ENCODE measurements at regions not wholly inside any gene's neighbourhood (a gene's known extent, or its start where the extent isn't known, plus 50 kb on each side); places are given as distances from the start of the nearest gene placed in this dataset.

DNA sequence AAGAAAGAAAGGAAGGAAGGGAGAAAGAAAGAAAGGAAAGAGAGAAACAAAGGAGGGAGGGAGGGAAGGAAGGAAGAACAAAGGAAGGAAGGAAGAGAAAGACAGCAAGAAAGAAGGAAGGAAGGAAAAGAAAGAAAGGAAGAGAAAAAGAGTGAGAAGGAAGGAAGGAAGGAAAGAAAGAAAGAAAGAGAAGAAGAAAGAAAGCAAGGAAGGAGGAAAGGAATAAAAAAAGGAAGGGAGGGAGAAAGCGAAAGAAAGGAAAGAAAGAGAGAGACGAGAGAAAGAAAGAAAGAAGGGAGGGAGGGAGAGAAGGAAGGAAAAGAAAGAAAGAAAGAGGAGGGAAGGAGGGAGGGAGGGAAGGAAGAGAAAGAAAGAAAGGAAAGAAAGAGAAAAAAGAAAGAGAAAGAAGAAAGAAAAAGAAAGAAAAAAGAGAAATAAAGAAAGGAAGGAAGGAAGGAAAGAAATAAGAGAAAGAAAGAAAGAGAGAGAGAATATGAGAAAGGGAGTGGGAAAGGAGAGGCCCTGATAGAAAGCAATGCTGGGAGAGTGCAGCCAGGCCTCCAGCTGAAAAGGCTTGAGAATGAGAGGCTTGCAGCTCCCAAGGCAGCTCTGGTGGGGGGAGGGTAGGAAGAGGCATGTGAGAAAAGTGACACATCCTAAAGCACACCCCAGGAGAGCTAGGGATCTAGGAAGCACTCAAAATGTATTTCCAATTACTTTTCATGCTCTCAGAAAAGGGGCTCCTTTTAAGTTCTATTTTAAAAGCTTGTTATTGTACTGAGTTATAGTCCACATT is 134.0 kb upstream of the ZIC3 start:
- TF ChIP-seq, protein P1, sequence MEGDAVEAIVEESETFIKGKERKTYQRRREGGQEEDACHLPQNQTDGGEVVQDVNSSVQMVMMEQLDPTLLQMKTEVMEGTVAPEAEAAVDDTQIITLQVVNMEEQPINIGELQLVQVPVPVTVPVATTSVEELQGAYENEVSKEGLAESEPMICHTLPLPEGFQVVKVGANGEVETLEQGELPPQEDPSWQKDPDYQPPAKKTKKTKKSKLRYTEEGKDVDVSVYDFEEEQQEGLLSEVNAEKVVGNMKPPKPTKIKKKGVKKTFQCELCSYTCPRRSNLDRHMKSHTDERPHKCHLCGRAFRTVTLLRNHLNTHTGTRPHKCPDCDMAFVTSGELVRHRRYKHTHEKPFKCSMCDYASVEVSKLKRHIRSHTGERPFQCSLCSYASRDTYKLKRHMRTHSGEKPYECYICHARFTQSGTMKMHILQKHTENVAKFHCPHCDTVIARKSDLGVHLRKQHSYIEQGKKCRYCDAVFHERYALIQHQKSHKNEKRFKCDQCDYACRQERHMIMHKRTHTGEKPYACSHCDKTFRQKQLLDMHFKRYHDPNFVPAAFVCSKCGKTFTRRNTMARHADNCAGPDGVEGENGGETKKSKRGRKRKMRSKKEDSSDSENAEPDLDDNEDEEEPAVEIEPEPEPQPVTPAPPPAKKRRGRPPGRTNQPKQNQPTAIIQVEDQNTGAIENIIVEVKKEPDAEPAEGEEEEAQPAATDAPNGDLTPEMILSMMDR (IDR thresholded peaks at IDR 0.05): no peak
- Mint-ChIP-seq H3K4me3 (ENCODE audit: unreplicated experiment) (no peak overlapping the region), H3K27ac (ENCODE audit: unreplicated experiment) (no peak overlapping the region), H3K9me3 (ENCODE audit: low read depth) (peaks cover 27% of the 10 kb centered on the region), H3K4me1 (ENCODE audit: low read depth) (peaks cover 8% of the 10 kb centered on the region), H3K27me3 (ENCODE audit: low read depth) (peaks cover 11% of the 10 kb centered on the region), H3K36me3 (ENCODE audit: low read depth) (no peaks in the 10 kb centered on the region)
- no peak for DNase-seq (ENCODE audit: low spot score)

DNA sequence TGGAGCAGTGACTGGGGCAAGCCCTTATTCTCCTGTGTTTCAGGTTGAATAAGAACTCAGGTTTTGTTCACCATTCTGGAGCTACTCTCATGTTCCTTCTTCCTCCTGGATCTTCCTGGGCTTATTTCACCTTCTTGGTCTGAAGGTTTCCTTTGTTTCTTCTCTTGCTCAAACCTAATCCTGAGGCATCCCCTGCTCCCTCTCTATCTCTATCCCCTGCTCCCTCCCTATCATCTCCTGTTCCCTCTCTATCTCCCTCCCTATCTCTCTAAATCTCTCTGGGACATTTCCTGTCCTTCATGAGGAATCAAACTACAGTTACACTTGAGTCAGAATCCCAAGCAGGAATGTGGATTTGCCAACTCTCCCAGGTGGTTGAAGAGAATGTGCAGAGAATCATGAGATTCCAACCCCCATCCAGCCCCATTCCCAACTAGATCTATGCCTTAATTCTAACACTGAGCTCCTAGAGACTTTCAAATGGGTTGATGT is 134.9 kb upstream of the ZIC3 start:
- TF ChIP-seq, protein P1 (IDR thresholded peaks at IDR 0.05): no peak
- DNase-seq (ENCODE audit: low spot score): no peak
- Mint-ChIP-seq H3K9me3 (ENCODE audit: low read depth) (peaks cover 21% of the 10 kb centered on the region), H3K4me3 (ENCODE audit: unreplicated experiment) (no peak overlapping the region), H3K4me1 (ENCODE audit: low read depth) (peaks cover 8% of the 10 kb centered on the region), H3K27ac (ENCODE audit: unreplicated experiment) (no peak overlapping the region), H3K36me3 (ENCODE audit: low read depth) (no peaks in the 10 kb centered on the region), H3K27me3 (ENCODE audit: low read depth) (peaks cover 14% of the 10 kb centered on the region)

DNA sequence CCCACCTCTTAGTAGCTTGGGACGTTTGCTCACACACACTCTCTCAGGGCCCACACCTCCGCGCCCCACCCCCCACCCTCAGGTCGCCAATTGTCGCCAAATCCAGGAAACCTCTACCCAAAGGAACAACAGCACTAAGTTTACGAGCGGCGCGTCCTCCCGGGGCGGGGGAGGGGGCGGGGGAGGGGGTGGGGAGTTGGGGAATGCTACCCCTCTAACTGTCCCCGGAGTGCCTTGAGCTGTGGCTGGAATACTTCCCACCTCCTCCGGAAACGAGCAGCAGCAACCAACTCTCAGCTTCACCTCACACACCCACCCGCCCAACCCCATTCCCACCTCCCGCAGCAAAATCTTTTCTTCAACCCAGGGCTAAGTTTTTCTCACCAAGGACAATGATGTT is 135.6 kb upstream of the ZIC3 start:
- DNase-seq (ENCODE audit: low spot score): no peak
- Mint-ChIP-seq H3K9me3 (ENCODE audit: low read depth) (peaks cover 14% of the 10 kb centered on the region), H3K27me3 (ENCODE audit: low read depth) (peaks cover 21% of the 10 kb centered on the region), H3K4me1 (ENCODE audit: low read depth) (peaks cover 8% of the 10 kb centered on the region), H3K27ac (ENCODE audit: unreplicated experiment) (no peak overlapping the region), H3K36me3 (ENCODE audit: low read depth) (no peaks in the 10 kb centered on the region), H3K4me3 (ENCODE audit: unreplicated experiment) (no peak overlapping the region)
- TF ChIP-seq, protein P1 (IDR thresholded peaks at IDR 0.05): no peak

DNA sequence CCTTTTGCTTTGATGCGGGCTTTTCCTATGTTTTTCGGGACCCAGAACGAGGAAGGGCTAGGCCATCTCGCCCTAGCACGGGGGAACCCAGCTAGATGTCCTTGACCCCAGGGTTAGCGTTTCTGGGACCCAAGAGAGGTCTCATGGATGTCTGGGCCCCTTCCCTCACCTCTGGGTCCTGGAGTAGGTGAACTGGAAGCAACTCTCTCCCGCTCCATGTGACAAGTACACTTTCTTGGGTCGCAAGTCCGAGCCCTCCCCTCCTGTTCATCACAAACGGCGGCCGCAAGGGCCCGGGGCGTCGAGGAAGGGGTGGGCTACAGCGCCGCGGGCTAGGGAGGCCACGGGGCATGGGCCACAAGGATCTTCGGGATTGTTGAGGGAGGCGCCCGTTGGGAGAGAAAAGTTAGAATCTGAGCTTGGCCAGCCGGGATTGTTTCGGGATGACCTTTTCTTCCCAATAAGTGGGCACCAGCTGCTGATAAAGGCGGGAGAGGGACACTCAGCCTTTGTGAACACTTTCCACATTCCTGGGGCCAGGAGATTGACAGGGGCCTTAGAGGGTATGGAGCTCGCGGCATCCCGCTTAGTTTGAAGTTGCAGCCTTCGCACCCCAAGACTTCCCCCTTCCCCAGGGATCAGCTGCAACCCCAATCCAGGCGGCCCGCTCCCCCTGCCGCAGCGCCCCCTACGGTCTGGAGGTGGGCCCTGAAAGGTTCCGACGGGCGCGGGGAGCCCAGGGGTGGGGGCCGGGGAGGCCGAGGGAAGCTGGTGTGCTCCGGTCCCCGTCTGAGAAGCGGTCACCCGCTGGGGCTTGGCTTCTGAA is 136.9 kb upstream of the ZIC3 start:
- no peak overlapping the region for H3K4me3 Mint-ChIP-seq (ENCODE audit: unreplicated experiment)
- no peak overlapping the region for H3K27ac Mint-ChIP-seq (ENCODE audit: unreplicated experiment)
- no peaks in the 10 kb centered on the region for H3K36me3 Mint-ChIP-seq (ENCODE audit: low read depth)
- peaks cover 14% of the 10 kb centered on the region for H3K9me3 Mint-ChIP-seq (ENCODE audit: low read depth)
- peaks cover 8% of the 10 kb centered on the region for H3K4me1 Mint-ChIP-seq (ENCODE audit: low read depth)
- TF ChIP-seq, protein P1 (IDR thresholded peaks at IDR 0.05): peak; percentile 22
- DNase-seq (ENCODE audit: low spot score): no peak
- H3K27me3 Mint-ChIP-seq (ENCODE audit: low read depth): peaks cover 29% of the 10 kb centered on the region

DNA sequence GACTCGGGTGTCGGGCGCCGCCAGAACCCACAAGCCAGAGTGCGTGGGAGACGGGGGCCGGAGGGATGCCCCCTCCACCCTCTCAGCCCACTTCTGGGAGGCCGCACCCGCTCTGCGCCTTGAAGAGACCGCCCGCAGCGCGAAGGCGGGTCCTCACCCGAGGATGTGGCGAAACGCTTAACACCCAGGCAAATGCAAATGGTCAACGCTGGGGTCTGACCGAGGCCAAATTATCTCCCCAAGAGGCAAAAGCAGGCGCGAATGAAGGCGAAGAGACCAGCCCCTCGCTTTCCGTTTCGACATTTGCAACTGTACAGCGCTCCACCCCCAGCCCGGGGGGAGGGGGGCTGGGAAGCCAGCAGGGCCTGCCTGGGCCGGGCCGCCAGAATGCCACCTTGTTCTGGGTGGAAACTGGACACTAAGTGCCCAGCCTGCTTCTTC is 137.7 kb upstream of the ZIC3 start:
- H3K27ac Mint-ChIP-seq (ENCODE audit: unreplicated experiment): no peak overlapping the region
- peak overlapping the region; percentile 69 for H3K4me3 Mint-ChIP-seq (ENCODE audit: unreplicated experiment)
- no peak for DNase-seq (ENCODE audit: low spot score)
- TF ChIP-seq, protein P1 (IDR thresholded peaks at IDR 0.05): no peak
- H3K4me1 Mint-ChIP-seq (ENCODE audit: low read depth): peaks cover 8% of the 10 kb centered on the region
- peaks cover 17% of the 10 kb centered on the region for H3K9me3 Mint-ChIP-seq (ENCODE audit: low read depth)
- H3K27me3 Mint-ChIP-seq (ENCODE audit: low read depth): peaks cover 32% of the 10 kb centered on the region
- no peaks in the 10 kb centered on the region for H3K36me3 Mint-ChIP-seq (ENCODE audit: low read depth)
